Neural progenitor cell (in vitro differentiated cells): ENCODE measurements at regions not wholly inside any gene's neighbourhood (a gene's known extent, or its start where the extent isn't known, plus 50 kb on each side); places are given as distances from the start of the nearest gene placed in this dataset.

Experiments used
- CTCF ChIP-seq: fragments of 200-600 bp; sonication (generic); IDR thresholded peaks from 2 replicates; pipeline ENCODE4 v1.5.1; 2017; ENCODE audit warnings: antibody characterized with exemption, mild to moderate bottlenecking
- EZH2phosphoT487 ChIP-seq: fragments of 200-600 bp; sonication (generic); IDR thresholded peaks from 2 replicates; pipeline ENCODE4 v1.6.1; 2017; ENCODE audit warnings: antibody characterized with exemption

DNA sequence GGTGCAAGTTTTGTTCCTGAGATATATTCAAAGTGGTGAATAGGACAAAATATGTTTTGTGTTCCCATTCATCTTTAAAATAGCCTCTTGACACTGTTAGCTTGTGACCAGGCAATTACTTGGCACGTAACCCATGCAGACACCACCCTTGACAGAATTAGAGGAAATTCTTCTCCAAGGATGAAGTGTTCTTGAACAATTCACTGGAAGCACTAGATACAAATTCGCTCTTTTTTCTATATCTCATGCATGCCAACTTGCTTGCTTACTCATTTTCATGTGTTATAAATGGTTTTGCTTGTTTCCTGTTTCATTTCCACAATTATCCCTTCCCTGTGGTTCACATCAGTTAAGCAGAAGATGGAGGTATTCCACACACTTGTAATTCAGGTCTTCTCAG lies 105.2 kb upstream of the MAN1A1 start:
- TF ChIP-seq CTCF (no peak), EZH2phosphoT487 (no peak)
